ENCODE measurements at regions not wholly inside any gene's neighbourhood (a gene's known extent, or its start where the extent isn't known, plus 50 kb on each side); places are given as distances from the start of the nearest gene placed in this dataset.

DNA sequence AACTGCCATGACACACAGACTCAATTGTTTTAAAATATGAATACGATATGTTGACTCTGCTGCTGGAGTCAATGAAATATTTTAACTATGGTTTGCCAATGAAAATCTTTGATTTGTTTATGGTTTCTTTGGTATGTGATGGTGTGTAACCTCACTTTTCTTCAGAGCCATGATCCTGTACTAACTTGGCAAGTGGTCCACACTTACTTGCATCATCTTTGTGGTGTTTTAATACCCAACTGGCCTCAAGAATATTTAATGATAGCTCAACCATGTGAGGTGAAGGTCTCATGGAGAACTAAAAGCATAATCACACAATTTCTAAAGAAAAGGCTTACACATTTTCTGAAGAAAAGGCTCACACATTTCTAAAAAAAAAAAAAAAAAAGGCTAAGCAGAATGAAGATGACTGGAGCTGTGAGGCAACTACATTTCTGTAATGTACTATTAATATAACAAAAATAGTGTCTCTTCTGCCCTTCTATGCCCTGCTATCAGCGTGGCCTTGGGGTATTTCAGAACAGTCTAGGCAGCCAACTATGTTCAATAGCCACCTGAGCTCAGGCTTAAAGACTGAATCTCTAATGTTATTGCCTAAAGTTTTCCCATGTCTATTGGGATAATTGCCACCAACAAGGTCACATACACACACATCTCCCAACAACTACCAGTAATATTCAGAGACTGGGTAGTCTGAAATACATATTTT is 395.0 kb downstream of the MLLT3 start:
- no peak for TF ChIP-seq TCF7L2 (IDR thresholded peaks at IDR 0.05; ENCODE audit: borderline replicate concordance, low read depth, low read length)
- no peak for TF ChIP-seq HOXA7 (CRISPR knock-in tag; IDR thresholded peaks at IDR 0.05; ENCODE audit: borderline replicate concordance)
- TF ChIP-seq, protein P1, sequence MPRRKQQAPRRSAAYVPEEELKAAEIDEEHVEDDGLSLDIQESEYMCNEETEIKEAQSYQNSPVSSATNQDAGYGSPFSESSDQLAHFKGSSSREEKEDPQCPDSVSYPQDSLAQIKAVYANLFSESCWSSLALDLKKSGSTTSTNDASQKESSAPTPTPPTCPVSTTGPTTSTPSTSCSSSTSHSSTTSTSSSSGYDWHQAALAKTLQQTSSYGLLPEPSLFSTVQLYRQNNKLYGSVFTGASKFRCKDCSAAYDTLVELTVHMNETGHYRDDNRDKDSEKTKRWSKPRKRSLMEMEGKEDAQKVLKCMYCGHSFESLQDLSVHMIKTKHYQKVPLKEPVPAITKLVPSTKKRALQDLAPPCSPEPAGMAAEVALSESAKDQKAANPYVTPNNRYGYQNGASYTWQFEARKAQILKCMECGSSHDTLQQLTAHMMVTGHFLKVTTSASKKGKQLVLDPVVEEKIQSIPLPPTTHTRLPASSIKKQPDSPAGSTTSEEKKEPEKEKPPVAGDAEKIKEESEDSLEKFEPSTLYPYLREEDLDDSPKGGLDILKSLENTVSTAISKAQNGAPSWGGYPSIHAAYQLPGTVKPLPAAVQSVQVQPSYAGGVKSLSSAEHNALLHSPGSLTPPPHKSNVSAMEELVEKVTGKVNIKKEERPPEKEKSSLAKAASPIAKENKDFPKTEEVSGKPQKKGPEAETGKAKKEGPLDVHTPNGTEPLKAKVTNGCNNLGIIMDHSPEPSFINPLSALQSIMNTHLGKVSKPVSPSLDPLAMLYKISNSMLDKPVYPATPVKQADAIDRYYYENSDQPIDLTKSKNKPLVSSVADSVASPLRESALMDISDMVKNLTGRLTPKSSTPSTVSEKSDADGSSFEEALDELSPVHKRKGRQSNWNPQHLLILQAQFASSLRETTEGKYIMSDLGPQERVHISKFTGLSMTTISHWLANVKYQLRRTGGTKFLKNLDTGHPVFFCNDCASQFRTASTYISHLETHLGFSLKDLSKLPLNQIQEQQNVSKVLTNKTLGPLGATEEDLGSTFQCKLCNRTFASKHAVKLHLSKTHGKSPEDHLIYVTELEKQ (tag by site-specific recombination; IDR thresholded peaks at IDR 0.05; ENCODE audit: borderline replicate concordance), result no peak
- TF ChIP-seq ZSCAN23 (tag by site-specific recombination; IDR thresholded peaks at IDR 0.05), result no peak
- no peak for TF ChIP-seq REPIN1 (tag by site-specific recombination; IDR thresholded peaks at IDR 0.05; ENCODE audit: low read depth)
- TF ChIP-seq, protein P2, sequence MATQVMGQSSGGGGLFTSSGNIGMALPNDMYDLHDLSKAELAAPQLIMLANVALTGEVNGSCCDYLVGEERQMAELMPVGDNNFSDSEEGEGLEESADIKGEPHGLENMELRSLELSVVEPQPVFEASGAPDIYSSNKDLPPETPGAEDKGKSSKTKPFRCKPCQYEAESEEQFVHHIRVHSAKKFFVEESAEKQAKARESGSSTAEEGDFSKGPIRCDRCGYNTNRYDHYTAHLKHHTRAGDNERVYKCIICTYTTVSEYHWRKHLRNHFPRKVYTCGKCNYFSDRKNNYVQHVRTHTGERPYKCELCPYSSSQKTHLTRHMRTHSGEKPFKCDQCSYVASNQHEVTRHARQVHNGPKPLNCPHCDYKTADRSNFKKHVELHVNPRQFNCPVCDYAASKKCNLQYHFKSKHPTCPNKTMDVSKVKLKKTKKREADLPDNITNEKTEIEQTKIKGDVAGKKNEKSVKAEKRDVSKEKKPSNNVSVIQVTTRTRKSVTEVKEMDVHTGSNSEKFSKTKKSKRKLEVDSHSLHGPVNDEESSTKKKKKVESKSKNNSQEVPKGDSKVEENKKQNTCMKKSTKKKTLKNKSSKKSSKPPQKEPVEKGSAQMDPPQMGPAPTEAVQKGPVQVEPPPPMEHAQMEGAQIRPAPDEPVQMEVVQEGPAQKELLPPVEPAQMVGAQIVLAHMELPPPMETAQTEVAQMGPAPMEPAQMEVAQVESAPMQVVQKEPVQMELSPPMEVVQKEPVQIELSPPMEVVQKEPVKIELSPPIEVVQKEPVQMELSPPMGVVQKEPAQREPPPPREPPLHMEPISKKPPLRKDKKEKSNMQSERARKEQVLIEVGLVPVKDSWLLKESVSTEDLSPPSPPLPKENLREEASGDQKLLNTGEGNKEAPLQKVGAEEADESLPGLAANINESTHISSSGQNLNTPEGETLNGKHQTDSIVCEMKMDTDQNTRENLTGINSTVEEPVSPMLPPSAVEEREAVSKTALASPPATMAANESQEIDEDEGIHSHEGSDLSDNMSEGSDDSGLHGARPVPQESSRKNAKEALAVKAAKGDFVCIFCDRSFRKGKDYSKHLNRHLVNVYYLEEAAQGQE (tag by site-specific recombination; IDR thresholded peaks at IDR 0.05), result no peak
- no peak for TF ChIP-seq ZNF24 (tag by site-specific recombination; IDR thresholded peaks at IDR 0.05)
- TF ChIP-seq, protein P3, sequence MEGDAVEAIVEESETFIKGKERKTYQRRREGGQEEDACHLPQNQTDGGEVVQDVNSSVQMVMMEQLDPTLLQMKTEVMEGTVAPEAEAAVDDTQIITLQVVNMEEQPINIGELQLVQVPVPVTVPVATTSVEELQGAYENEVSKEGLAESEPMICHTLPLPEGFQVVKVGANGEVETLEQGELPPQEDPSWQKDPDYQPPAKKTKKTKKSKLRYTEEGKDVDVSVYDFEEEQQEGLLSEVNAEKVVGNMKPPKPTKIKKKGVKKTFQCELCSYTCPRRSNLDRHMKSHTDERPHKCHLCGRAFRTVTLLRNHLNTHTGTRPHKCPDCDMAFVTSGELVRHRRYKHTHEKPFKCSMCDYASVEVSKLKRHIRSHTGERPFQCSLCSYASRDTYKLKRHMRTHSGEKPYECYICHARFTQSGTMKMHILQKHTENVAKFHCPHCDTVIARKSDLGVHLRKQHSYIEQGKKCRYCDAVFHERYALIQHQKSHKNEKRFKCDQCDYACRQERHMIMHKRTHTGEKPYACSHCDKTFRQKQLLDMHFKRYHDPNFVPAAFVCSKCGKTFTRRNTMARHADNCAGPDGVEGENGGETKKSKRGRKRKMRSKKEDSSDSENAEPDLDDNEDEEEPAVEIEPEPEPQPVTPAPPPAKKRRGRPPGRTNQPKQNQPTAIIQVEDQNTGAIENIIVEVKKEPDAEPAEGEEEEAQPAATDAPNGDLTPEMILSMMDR (tag by site-specific recombination; IDR thresholded peaks at IDR 0.05), result no peak
- no peak for TF ChIP-seq ZNF48 (tag by site-specific recombination; IDR thresholded peaks at IDR 0.05)
- no peak for TF ChIP-seq SALL2 (tag by site-specific recombination; IDR thresholded peaks at IDR 0.05; ENCODE audit: borderline replicate concordance)
- TF ChIP-seq, protein P4, sequence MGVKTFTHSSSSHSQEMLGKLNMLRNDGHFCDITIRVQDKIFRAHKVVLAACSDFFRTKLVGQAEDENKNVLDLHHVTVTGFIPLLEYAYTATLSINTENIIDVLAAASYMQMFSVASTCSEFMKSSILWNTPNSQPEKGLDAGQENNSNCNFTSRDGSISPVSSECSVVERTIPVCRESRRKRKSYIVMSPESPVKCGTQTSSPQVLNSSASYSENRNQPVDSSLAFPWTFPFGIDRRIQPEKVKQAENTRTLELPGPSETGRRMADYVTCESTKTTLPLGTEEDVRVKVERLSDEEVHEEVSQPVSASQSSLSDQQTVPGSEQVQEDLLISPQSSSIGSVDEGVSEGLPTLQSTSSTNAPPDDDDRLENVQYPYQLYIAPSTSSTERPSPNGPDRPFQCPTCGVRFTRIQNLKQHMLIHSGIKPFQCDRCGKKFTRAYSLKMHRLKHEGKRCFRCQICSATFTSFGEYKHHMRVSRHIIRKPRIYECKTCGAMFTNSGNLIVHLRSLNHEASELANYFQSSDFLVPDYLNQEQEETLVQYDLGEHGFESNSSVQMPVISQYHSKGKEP (tag by site-specific recombination; IDR thresholded peaks at IDR 0.05), result no peak
- TF ChIP-seq ZBTB7A (tag by site-specific recombination; IDR thresholded peaks at IDR 0.05; ENCODE audit: low read depth), result no peak

All from HEK293 (cell line).